ENCODE measurements at regions not wholly inside any gene's neighbourhood (a gene's known extent, or its start where the extent isn't known, plus 50 kb on each side); places are given as distances from the start of the nearest gene placed in this dataset.

DNA sequence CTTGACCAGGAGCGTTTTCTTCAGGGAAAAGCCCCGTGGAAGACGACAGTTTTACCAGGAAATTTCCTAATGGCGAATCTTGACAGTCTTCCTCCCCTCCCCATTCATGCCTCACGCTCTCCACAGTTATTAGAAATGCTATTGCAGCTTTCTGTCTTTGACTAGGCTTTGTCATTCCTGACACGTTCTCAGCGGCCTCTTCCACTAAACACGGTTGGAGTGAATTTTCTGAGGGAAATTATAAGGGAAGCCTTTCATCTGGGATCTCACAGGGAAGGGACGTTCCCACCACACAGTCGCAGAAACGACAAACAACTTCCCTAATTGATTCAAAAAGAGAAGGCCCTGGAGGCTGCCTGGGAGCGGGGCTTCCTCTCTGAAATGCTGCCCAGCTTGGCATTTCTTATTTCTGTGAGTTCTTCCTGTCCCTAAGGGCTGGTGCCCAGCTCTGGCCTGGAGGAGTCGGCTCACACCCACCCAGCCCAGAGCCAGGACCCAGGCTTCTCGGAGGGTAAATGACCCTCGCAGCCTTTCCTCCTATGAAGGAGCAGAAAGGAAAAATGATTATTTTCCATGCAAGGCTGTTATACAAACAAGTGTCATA, 57.1 kb upstream of the PPP1R26 start:
- no peaks in the 10 kb centered on the region for H3K36me3 ChIP-seq
- H3K4me1 ChIP-seq: no peaks in the 10 kb centered on the region
- in situ Hi-C loops (cut with MboI; ENCODE audit: low sequenced_read_pairs in 4 of 4): loop anchor here in 1 of 4 donors (25.0 kb wide), 1 partner anchor 335 kb away; the partner anchor contains the start of gene OLFM1
- ATAC-seq: no peak
- intact Hi-C loops (cut with DNase I; ENCODE audit: low total_unique reads): no loop called here
- no peak overlapping the region for H3K4me3 ChIP-seq
- peaks cover 10 to 21% (median 12%) of the 10 kb centered on the region in 3 donors for H3K27me3 ChIP-seq
- no peak overlapping the region for H3K27ac ChIP-seq
- DNase-seq: no peak
- TF ChIP-seq POLR2A (IDR thresholded peaks at IDR 0.05): no peak
- no peaks in the 10 kb centered on the region for H3K9me3 ChIP-seq

DNA sequence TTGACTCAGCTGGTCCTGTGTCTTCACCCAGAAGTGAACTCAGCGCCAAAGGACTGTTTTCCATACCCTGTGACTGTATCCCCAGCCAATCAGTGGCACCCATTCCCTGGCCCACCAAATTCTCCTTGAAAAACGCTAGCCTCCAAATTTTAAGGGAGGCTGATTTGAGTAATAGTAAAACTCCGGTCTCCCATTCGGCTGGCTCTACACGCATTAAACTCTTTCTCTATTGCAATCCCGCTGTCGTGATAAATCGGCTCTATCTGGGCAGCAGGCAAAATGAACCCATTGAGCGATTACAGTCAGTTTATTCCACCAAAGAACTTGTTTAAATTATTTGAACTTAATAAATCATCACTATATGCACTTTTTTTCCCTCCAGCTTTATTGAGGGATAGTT, 55.9 kb upstream of the PPP1R26 start:
- Histone ChIP-seq H3K4me1 (no peaks in the 10 kb centered on the region), H3K9me3 (no peaks in the 10 kb centered on the region), H3K4me3 (no peak overlapping the region), H3K27me3 (peaks cover 10 to 21% (median 12%) of the 10 kb centered on the region in 3 donors), H3K36me3 (no peaks in the 10 kb centered on the region), H3K27ac (no peak overlapping the region)
- intact Hi-C loops (cut with DNase I; ENCODE audit: low total_unique reads) (no loop called here), in situ Hi-C loops (cut with MboI; ENCODE audit: low sequenced_read_pairs in 4 of 4) (loop anchor here in 1 of 4 donors (25.0 kb wide), 1 partner anchor 336 kb away; the partner anchor contains the start of gene OLFM1)
- no peak for DNase-seq
- no peak for TF ChIP-seq POLR2A (IDR thresholded peaks at IDR 0.05)
- TF ChIP-seq, protein P1, sequence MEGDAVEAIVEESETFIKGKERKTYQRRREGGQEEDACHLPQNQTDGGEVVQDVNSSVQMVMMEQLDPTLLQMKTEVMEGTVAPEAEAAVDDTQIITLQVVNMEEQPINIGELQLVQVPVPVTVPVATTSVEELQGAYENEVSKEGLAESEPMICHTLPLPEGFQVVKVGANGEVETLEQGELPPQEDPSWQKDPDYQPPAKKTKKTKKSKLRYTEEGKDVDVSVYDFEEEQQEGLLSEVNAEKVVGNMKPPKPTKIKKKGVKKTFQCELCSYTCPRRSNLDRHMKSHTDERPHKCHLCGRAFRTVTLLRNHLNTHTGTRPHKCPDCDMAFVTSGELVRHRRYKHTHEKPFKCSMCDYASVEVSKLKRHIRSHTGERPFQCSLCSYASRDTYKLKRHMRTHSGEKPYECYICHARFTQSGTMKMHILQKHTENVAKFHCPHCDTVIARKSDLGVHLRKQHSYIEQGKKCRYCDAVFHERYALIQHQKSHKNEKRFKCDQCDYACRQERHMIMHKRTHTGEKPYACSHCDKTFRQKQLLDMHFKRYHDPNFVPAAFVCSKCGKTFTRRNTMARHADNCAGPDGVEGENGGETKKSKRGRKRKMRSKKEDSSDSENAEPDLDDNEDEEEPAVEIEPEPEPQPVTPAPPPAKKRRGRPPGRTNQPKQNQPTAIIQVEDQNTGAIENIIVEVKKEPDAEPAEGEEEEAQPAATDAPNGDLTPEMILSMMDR (IDR thresholded peaks at IDR 0.05 in 4 of 5, conservative IDR thresholded peaks at IDR 0.05 in 1 of 5): no peak
- ATAC-seq: no peak

Data from gastrocnemius medialis (tissue), 4 donors.